HCT116 (cell line): ENCODE measurements at regions not wholly inside any gene's neighbourhood (a gene's known extent, or its start where the extent isn't known, plus 50 kb on each side); places are given as distances from the start of the nearest gene placed in this dataset.

Experiments used
- ATAC-seq: fragments of 200-7000 bp; cut with Tn5 transposase; 2 replicates; pipeline ENCODE4 v1.9.1; 2020; ENCODE audit warnings: mild to moderate bottlenecking, moderate library complexity
- BruUV-seq: library from RNA; stranded (reverse); fragments of 400-500 nt; replicated peaks from 2 replicates; lab custom pipeline; 2021; lab: Mats Ljungman, UMichigan
- CTCF ChIA-PET: fragments of 300-600 bp; sonication (Branson Sonifier 250); formaldehyde crosslinking; loops from one replicate; lab custom pipeline; 2021; ENCODE audit warnings: antibody characterized with exemption; lab: Charles Lee
- POLR2A ChIA-PET: fragments of 300-600, 350-600 bp; sonication (Branson Sonifier 250); formaldehyde crosslinking; loops from one replicate; lab custom pipeline; 2021; ENCODE audit warnings: antibody characterized with exemption; lab: Charles Lee
- RAD21 ChIA-PET, 2 experiments: fragments of 300-600 bp; sonication (Branson Sonifier 250); formaldehyde crosslinking; loops; one replicate each; lab custom pipeline; 2023; ENCODE audit warnings: low total read pairs in 2 of 2; ENCODE audit not compliant: uncharacterized antibody in 2 of 2, unreplicated experiment in 2 of 2, low non-redundant PET in 1 of 2; lab: Charles Lee
- DNase-seq: peaks from one replicate; pipeline ENCODE4 v3.0.0-alpha.2; 2010; ENCODE audit warnings: low read depth, low spot score
- H2AFZ ChIP-seq: fragments of 200-600 bp; shearing (Covaris generic), sonication (generic); 2 replicates; pipeline ENCODE4 v1.6.1; 2017; ENCODE audit warnings: low read depth, mixed run types, mixed read lengths, antibody characterized with exemption, low read length; ENCODE audit not compliant: poor library complexity, severe bottlenecking
- H3K27ac ChIP-seq: 2 replicates; pipeline ENCODE4 v1.5.1; 2012; ENCODE audit warnings: low read depth, low read length
- H3K27me3 ChIP-seq: fragments of 200-600 bp; sonication (generic); 2 replicates; pipeline ENCODE4 v1.6.1; 2016; ENCODE audit warnings: mixed run types, low read length, mixed read lengths; ENCODE audit not compliant: insufficient read depth
- H3K36me3 ChIP-seq, 2 experiments: fragments of 200-500 bp in 1 of 2; fragments of 200-600 bp in 1 of 2; sonication (Bioruptor generic) in 1 of 2; sonication (generic) in 1 of 2; 2 replicates each; pipeline versions ENCODE4 v1.5.1 to v1.6.1; 2014 to 2016; ENCODE audit warnings: low read length in 2 of 2, inconsistent platforms in 1 of 2, mixed read lengths in 1 of 2, mixed run types in 1 of 2; ENCODE audit not compliant: insufficient read depth in 2 of 2, control insufficient read depth in 1 of 2
- H3K4me1 ChIP-seq, 2 experiments: fragments of 200-600 bp in 1 of 2; sonication (generic) in 1 of 2; 2 replicates each; pipeline versions ENCODE4 v1.5.1 to v1.6.1; 2012 to 2017; ENCODE audit warnings: low read length in 2 of 2, inconsistent platforms in 1 of 2, mild to moderate bottlenecking in 1 of 2, mixed read lengths in 1 of 2, mixed run types in 1 of 2, moderate library complexity in 1 of 2; ENCODE audit not compliant: insufficient read depth in 2 of 2, control insufficient read depth in 1 of 2
- H3K4me2 ChIP-seq: fragments of 200-600 bp; sonication (generic); 2 replicates; pipeline ENCODE4 v1.6.1; 2017; ENCODE audit warnings: mixed run types, low read length, mixed read lengths
- H3K4me3 ChIP-seq, 2 experiments: fragments of 200-600 bp in 1 of 2; sonication (generic) in 1 of 2; replicated peaks in 1 of 2; 2 replicates each; pipeline ENCODE4 v1.5.1; 2011 to 2016; ENCODE audit warnings: low read length in 2 of 2, control low read depth in 1 of 2, low read depth in 1 of 2, mild to moderate bottlenecking in 1 of 2, mixed read lengths in 1 of 2, mixed run types in 1 of 2
- H3K79me2 ChIP-seq: fragments of 200-600 bp; sonication (generic); 2 replicates; pipeline ENCODE4 v1.6.1; 2017; ENCODE audit warnings: mild to moderate bottlenecking, mixed run types, low read length, moderate library complexity, mixed read lengths; ENCODE audit not compliant: insufficient read depth
- H3K9ac ChIP-seq: fragments of 200-600 bp; sonication (generic); 2 replicates; pipeline ENCODE4 v1.6.1; 2016; ENCODE audit warnings: low read length, mixed read lengths
- H3K9me2 ChIP-seq: fragments of 200-600 bp; sonication (generic), shearing (Covaris generic); 2 replicates; pipeline ENCODE4 v1.6.1; 2017; ENCODE audit warnings: mixed run types, mild to moderate bottlenecking, moderate library complexity; ENCODE audit not compliant: insufficient read depth
- H3K9me3 ChIP-seq, 2 experiments: fragments of 200-500 bp in 1 of 2; fragments of 200-600 bp in 1 of 2; sonication (Bioruptor generic) in 1 of 2; sonication (generic) in 1 of 2; 2 replicates each; pipeline ENCODE4 v1.6.1; 2014 to 2017; ENCODE audit warnings: low read length in 2 of 2, mixed read lengths in 2 of 2, inconsistent platforms in 1 of 2, low read depth in 1 of 2, mild to moderate bottlenecking in 1 of 2, mixed run types in 1 of 2, moderate library complexity in 1 of 2; ENCODE audit not compliant: control insufficient read depth in 1 of 2, insufficient read depth in 1 of 2
- H4K20me1 ChIP-seq: fragments of 200-600 bp; sonication (generic), shearing (Covaris generic); 2 replicates; pipeline ENCODE4 v1.6.1; 2017; ENCODE audit warnings: mixed run types, mild to moderate bottlenecking, moderate library complexity; ENCODE audit not compliant: insufficient read depth
- EZH2 ChIP-seq: fragments of 200-600 bp; sonication (generic); IDR thresholded peaks from 2 replicates; pipeline ENCODE4 v1.6.1; 2017; ENCODE audit warnings: antibody characterized with exemption, mixed run types
- JUND ChIP-seq: IDR thresholded peaks from 2 replicates; pipeline ENCODE4 v1.6.1; 2012
- SIN3A ChIP-seq: IDR thresholded peaks from 2 replicates; pipeline ENCODE4 v1.6.1; 2012; ENCODE audit warnings: low read depth
- intact Hi-C: fragments of 100-400 bp; cut with micrococcal nuclease; formaldehyde crosslinking; loops from 2 replicates; pipeline ENCODE4 v1.10.0; 2022
- TF ChIP-seq, protein P1 (sequence below), 3 experiments: fragments of 200-600 bp in 1 of 3; sonication (generic) in 1 of 3; IDR thresholded peaks in 2 of 3; conservative IDR thresholded peaks in 1 of 3; 2 replicates each; pipeline ENCODE4 v1.5.1; 2012 to 2017; ENCODE audit warnings: low read depth in 2 of 3, low read length in 2 of 3, antibody characterized with exemption in 1 of 3, borderline replicate concordance in 1 of 3, control low read depth in 1 of 3, mild to moderate bottlenecking in 1 of 3, mixed read lengths in 1 of 3, mixed run types in 1 of 3, moderate library complexity in 1 of 3; ENCODE audit not compliant: insufficient read depth in 1 of 3

DNA sequence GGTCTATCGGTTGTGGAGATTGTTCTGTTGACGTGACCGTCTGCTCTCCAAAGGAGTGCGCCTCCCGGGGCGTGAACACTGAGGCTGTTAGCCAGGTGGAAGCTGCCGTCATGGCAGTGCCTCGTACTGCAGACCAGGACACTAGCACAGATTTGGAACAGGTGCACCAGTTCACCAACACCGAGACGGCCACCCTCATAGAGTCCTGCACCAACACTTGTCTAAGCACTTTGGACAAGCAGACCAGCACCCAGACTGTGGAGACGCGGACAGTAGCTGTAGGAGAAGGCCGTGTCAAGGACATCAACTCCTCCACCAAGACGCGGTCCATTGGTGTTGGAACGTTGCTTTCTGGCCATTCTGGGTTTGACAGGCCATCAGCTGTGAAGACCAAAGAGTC lies 128.9 kb upstream of the DMRT1 start (continued):
- TF ChIP-seq, protein P1, sequence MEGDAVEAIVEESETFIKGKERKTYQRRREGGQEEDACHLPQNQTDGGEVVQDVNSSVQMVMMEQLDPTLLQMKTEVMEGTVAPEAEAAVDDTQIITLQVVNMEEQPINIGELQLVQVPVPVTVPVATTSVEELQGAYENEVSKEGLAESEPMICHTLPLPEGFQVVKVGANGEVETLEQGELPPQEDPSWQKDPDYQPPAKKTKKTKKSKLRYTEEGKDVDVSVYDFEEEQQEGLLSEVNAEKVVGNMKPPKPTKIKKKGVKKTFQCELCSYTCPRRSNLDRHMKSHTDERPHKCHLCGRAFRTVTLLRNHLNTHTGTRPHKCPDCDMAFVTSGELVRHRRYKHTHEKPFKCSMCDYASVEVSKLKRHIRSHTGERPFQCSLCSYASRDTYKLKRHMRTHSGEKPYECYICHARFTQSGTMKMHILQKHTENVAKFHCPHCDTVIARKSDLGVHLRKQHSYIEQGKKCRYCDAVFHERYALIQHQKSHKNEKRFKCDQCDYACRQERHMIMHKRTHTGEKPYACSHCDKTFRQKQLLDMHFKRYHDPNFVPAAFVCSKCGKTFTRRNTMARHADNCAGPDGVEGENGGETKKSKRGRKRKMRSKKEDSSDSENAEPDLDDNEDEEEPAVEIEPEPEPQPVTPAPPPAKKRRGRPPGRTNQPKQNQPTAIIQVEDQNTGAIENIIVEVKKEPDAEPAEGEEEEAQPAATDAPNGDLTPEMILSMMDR (IDR thresholded peaks at IDR 0.05 in 2 of 3, conservative IDR thresholded peaks at IDR 0.05 in 1 of 3; ENCODE audit: borderline replicate concordance in 1 of 3, insufficient read depth in 1 of 3, low read depth in 2 of 3, low read length in 2 of 3): no peak
- TF ChIP-seq SIN3A: no peak

DNA sequence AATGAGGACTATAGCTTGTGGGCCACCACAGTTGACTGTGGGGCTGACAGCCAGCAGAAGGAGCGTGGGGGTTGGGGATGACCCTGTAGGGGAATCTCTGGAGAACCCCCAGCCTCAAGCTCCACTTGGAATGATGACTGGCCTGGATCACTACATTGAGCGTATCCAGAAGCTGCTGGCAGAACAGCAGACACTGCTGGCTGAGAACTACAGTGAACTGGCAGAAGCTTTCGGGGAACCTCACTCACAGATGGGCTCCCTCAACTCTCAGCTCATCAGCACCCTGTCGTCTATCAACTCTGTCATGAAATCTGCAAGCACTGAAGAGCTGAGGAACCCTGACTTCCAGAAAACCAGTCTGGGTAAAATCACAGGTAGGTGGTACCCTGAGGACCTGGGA lies 128.4 kb upstream of the DMRT1 start:
- no peaks in the 10 kb centered on the region for H3K27me3 ChIP-seq
- DNase-seq: no peak
- H3K9me2 ChIP-seq: no peaks in the 10 kb centered on the region
- no peaks in the 10 kb centered on the region for H3K4me1 ChIP-seq
- CTCF ChIA-PET: no interaction called here
- POLR2A ChIA-PET: no interaction called here
- H3K36me3 ChIP-seq: no peaks in the 10 kb centered on the region
- H2AFZ ChIP-seq: no peak overlapping the region
- H3K4me2 ChIP-seq: no peak overlapping the region
- no peaks in the 10 kb centered on the region for H3K9me3 ChIP-seq
- no peaks in the 10 kb centered on the region for H3K79me2 ChIP-seq
- ATAC-seq: no peak
- no peak overlapping the region for H3K4me3 ChIP-seq
- TF ChIP-seq JUND: no peak
- TF ChIP-seq, protein P1 (IDR thresholded peaks at IDR 0.05 in 2 of 3, conservative IDR thresholded peaks at IDR 0.05 in 1 of 3; ENCODE audit: borderline replicate concordance in 1 of 3, insufficient read depth in 1 of 3, low read depth in 2 of 3, low read length in 2 of 3): no peak
- TF ChIP-seq SIN3A: no peak
- no peak for TF ChIP-seq EZH2
- RAD21 ChIA-PET: no interaction called here
- intact Hi-C loops: no loop called here
- no peak overlapping the region for H3K9ac ChIP-seq
- H3K27ac ChIP-seq: no peak overlapping the region
- H4K20me1 ChIP-seq: no peaks in the 10 kb centered on the region
- BruUV-seq: no TSS peak
